Effector memory CD8-positive, alpha-beta T cell (primary cell): ENCODE measurements at regions not wholly inside any gene's neighbourhood (a gene's known extent, or its start where the extent isn't known, plus 50 kb on each side); places are given as distances from the start of the nearest gene placed in this dataset.

ENCODE experiments used
- ATAC-seq: fragments of 150-1000 bp; cut with Tn5 transposase; replicated peaks from 2 replicates; pipeline ENCODE4 v1.10.0; 2021; ENCODE audit warnings: mild to moderate bottlenecking, moderate library complexity
- DNase-seq, 3 experiments: peaks; one replicate each; pipeline ENCODE4 v3.0.0; 2021
- H3K27ac Mint-ChIP-seq, 2 donors: one replicate each; pipeline ENCODE4 v1.8.0; 2022; ENCODE audit warnings: mild to moderate bottlenecking in 2 of 2, mixed read lengths in 2 of 2, moderate library complexity in 2 of 2
- H3K27me3 Mint-ChIP-seq, 2 donors: one replicate each; pipeline ENCODE4 v1.8.0; 2022; ENCODE audit warnings: mixed read lengths in 2 of 2
- H3K36me3 Mint-ChIP-seq: one replicate; pipeline ENCODE4 v1.8.0; 2022; ENCODE audit warnings: mild to moderate bottlenecking, moderate library complexity, mixed read lengths; ENCODE audit not compliant: insufficient read depth
- H3K4me1 Mint-ChIP-seq, 2 donors: one replicate each; pipeline ENCODE4 v1.8.0; 2022; ENCODE audit warnings: low read depth in 2 of 2, mixed read lengths in 2 of 2
- H3K4me3 Mint-ChIP-seq, 2 donors: one replicate each; pipeline ENCODE4 v1.8.0; 2022; ENCODE audit warnings: mild to moderate bottlenecking in 2 of 2, mixed read lengths in 2 of 2, moderate library complexity in 2 of 2
- H3K9me3 Mint-ChIP-seq, 2 donors: one replicate each; pipeline ENCODE4 v1.8.0; 2022; ENCODE audit warnings: mixed read lengths in 2 of 2

DNA sequence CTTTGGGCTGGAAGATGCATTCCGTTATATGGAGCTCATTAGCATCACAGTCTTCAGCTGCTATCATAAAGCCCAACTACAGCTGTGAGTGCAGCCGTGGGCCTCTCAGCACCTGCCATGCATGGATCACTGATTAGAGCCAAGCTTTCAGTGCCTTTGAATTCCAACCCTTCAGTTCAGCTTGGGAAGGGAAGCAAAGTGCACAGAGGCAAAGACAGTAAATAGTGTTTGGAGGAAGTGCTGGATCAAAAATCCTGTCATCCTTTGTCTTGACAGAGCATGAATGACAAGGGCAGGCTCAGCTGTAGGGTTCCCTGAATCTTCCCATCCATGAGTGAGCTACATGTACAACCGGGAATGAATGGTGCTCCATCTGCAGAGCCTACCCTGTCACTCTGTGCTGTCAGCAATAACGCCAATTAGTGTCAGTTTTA lies 153.7 kb downstream of the DNAJB9 start:
- no peak overlapping the region for H3K4me3 Mint-ChIP-seq
- H3K4me1 Mint-ChIP-seq, result no peaks in the 10 kb centered on the region
- H3K9me3 Mint-ChIP-seq, result peaks cover 0 to 2% of the 10 kb centered on the region in 2 donors
- DNase-seq (no peak), ATAC-seq (no peak)
- no peaks in the 10 kb centered on the region for H3K36me3 Mint-ChIP-seq
- H3K27me3 Mint-ChIP-seq, result no peaks in the 10 kb centered on the region
- no peak overlapping the region for H3K27ac Mint-ChIP-seq

DNA sequence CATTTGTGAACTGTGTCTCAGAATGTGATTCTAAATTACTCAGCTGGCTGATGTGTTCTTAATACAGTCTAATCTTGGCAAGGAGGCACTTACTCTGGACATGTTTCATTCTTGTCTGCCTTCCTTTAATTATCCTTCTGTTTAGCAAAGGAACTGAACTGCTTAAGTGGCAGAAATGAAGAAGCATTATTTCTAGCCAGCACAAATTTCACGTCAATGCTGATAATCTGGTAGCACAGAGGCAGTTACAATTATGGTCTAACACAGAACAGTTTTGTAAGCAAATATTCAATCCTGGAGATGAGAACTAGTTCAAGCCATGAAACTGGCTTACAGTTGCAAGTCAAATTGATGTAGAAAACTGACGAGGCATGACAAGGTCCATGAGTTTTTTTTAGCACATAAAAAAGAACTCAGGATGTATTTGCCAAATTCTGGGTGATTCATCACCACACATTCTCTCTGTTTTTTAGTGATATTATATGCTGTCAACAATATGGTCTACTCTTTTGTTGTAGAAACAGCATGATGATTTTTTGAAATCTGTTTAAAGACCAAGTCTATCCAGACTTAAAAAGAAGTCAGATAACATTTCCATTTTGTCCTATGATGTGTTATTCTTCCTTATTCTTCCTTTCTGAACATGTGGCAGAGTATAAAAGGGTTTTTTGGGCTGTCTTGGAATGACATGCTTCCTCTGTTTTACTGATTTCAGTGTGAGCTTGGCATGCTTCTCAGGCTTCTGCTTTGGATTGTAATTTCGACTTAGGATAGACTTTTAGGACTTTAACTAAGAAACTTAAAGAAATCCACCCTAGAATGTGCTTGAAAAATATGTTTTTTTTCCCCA lies 154.8 kb downstream of the DNAJB9 start:
- Mint-ChIP-seq H3K27me3 (no peaks in the 10 kb centered on the region), H3K4me1 (no peaks in the 10 kb centered on the region), H3K4me3 (no peak overlapping the region), H3K27ac (no peak overlapping the region), H3K36me3 (no peaks in the 10 kb centered on the region), H3K9me3 (peaks cover 0 to 2% of the 10 kb centered on the region in 2 donors)
- ATAC-seq (no peak), DNase-seq (no peak)

DNA sequence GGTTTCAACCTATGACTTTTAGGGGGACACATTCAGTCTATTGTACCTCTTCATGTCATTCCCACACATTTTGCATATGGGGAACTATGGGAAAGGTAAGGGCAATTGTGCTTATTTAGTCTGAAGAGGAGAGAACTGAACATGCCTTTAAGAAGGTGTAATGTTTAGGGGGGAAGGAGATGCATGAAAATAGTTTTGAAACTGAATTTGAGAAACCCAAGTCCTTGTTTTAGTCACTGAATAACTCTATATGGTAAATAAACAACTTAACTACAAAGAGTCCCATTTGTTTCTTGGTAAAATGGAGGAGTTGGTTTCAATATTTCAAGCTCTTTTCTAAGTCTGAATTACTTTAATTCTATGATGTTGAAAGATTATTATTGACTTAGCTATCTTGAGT lies 166.1 kb downstream of the DNAJB9 start:
- DNase-seq, result no peak
- Mint-ChIP-seq H3K27ac (no peak overlapping the region), H3K4me3 (no peak overlapping the region), H3K36me3 (no peaks in the 10 kb centered on the region), H3K4me1 (no peaks in the 10 kb centered on the region), H3K27me3 (no peaks in the 10 kb centered on the region), H3K9me3 (peaks cover 0 to 6% of the 10 kb centered on the region in 2 donors)
- no peak for ATAC-seq

DNA sequence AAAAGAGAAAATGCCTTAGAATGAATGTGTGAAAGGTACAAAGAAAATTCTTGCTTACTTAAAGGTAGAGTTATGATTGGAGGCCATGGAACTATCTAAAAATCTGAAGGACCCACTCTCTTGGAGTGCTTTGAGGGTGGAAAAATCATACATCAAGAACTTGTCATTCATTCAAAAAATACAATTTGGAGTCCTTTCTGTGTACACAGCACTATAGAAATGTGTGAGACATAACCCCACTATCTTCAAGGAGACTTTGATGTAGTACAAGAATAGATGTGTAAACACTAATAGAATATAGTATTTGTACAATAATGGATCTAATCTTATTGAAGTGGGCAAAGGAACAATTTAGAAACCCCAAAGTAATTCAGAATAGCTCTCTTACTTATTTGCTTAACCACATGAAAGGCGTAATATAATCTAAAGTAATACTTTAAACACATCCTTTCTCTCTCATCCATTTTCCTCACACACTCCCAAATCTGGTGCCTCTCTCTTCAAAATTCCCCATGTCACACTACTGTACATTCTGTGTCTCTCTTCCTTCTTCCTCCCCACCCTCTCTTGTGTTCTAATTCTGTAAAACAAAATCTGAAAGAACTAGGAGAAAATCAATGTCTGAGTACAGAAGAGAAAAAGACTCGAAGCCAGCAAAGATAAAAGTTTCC lies 166.7 kb downstream of the DNAJB9 start:
- H3K9me3 Mint-ChIP-seq, result peaks cover 0 to 6% of the 10 kb centered on the region in 2 donors
- H3K4me3 Mint-ChIP-seq, result no peak overlapping the region
- DNase-seq (no peak), ATAC-seq (no peak)
- H3K27ac Mint-ChIP-seq, result no peak overlapping the region
- no peaks in the 10 kb centered on the region for H3K4me1 Mint-ChIP-seq
- H3K27me3 Mint-ChIP-seq, result no peaks in the 10 kb centered on the region
- H3K36me3 Mint-ChIP-seq, result no peaks in the 10 kb centered on the region

DNA sequence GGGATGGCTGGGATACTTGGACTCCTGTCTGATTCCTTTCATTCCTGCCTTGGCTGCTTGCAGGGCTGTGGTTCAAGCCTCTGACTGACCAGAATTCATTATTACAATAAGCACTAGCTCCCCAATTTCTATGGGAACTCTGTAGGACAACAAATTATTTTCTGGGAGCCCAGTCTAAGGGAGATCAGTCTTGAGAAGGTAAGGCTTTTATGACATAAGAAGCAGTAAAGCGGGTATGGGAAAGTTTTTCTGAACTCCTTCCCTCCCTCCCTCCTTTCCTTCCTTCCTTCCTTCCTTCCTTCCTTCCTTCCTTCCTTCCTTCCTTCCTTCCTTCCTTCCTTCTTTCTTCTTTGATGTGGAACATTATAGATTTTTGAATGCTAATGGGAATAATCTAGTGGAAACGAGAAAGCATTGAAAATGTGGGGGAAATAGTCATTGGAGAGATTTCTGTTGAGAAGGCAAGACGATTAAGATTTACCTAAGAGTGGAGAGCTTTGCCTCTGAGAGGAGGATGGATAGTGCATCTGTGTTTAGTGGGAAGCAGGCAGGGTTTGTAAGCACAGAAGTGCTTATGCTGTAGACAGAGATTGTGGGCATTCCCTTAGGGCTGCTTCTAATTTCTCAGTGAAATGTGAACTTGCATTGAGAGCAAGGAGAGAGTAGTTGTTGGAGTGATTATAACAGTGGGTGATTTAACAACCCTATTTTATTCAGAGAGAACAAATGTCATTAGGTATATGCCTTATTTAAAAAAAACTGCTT lies 201.5 kb downstream of the DNAJB9 start:
- Mint-ChIP-seq H3K9me3 (peaks cover 0 to 2% of the 10 kb centered on the region in 2 donors), H3K4me3 (no peak overlapping the region), H3K27ac (no peak overlapping the region), H3K27me3 (no peaks in the 10 kb centered on the region), H3K36me3 (no peaks in the 10 kb centered on the region), H3K4me1 (no peaks in the 10 kb centered on the region)
- ATAC-seq (no peak), DNase-seq (no peak)

DNA sequence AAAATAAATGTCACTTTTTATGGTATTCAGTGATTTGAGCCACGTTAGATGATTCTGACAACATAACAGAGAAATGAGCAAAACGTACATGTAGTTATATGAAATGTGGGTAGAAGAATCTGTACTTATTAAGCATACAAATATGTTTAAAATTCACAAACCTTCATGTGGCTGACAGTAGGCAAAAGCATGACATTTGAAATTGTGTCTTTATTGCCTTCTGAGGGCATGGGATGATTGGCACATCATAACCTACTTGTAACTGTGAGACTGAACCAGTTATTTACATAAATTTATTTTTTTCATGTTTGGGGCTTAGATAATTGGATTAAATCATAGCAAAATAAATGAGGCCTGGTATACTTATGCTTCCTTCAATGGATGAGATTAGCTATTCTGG lies 202.2 kb downstream of the DNAJB9 start:
- Mint-ChIP-seq H3K4me1 (no peaks in the 10 kb centered on the region), H3K36me3 (no peaks in the 10 kb centered on the region), H3K27ac (no peak overlapping the region), H3K27me3 (no peaks in the 10 kb centered on the region), H3K9me3 (peaks cover 0 to 2% of the 10 kb centered on the region in 2 donors), H3K4me3 (no peak overlapping the region)
- ATAC-seq (no peak), DNase-seq (no peak)

DNA sequence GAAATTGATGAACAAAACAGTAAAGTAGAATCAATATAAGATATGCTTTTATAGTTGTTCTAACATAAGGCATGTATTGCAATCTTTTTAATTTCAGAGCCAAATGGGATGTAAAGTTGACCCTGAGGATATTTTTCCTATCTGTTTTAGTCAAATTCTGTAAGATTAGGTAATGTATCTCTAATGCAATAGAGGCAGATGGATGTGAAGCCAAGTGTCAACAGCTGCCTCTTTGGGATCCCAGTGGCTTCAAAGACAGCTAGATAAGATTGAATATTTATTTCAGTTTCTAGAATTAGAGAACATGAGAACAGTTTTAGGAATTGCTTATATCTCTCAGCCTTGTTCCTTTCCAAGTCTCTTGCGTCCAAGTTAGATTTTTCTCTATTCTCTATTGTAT lies 208.3 kb downstream of the DNAJB9 start:
- no peaks in the 10 kb centered on the region for H3K36me3 Mint-ChIP-seq
- peaks cover 0 to 2% of the 10 kb centered on the region in 2 donors for H3K9me3 Mint-ChIP-seq
- H3K4me1 Mint-ChIP-seq, result no peaks in the 10 kb centered on the region
- H3K27ac Mint-ChIP-seq, result no peak overlapping the region
- ATAC-seq, result no peak
- H3K4me3 Mint-ChIP-seq, result no peak overlapping the region
- H3K27me3 Mint-ChIP-seq, result no peaks in the 10 kb centered on the region
- DNase-seq, result no peak

DNA sequence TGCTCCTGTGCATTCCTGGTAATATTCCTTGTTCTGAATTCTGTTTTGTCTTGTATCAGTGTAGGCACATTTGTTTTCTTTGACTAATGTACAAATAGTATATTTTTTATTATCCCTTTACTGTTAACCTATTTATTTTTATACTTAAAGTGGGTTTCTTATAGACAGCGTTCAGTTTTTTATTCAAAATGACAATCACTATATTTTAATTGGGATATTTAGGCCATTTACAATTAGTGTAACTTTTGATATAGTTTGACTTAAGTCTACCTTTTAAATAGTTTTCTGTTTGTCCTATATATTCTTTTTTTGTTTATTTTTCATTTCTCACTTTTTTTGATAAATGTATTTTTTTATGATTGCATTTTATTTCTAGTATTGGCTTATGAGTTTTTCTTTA lies 219.8 kb downstream of the DNAJB9 start:
- Mint-ChIP-seq H3K27ac (no peak overlapping the region), H3K4me3 (no peak overlapping the region), H3K36me3 (no peaks in the 10 kb centered on the region), H3K9me3 (peaks cover 0 to 22% of the 10 kb centered on the region in 2 donors), H3K27me3 (no peaks in the 10 kb centered on the region), H3K4me1 (no peaks in the 10 kb centered on the region)
- no peak for ATAC-seq
- DNase-seq, result no peak

DNA sequence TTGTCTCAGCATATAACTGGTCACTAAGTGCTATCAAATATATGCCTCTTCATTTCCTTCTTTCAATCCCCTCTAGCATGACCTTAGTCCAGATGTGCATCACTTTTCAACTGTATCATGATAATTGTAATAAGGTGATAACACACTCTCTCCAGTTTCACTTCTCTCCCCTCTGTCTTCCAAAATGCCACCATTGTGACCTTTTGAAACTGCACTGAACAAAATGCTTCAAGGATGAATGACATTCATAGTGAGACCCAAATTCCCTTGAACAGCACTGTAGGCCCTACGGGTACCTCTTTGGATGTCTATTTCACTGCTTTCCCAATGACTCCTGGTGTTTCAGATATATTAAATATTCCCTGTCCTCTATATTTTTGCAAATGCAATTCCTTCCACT lies 224.8 kb downstream of the DNAJB9 start:
- DNase-seq (no peak), ATAC-seq (no peak)
- H3K4me3 Mint-ChIP-seq, result no peak overlapping the region
- H3K27me3 Mint-ChIP-seq, result no peaks in the 10 kb centered on the region
- H3K9me3 Mint-ChIP-seq, result peaks cover 5 to 21% of the 10 kb centered on the region in 2 donors
- no peaks in the 10 kb centered on the region for H3K36me3 Mint-ChIP-seq
- no peaks in the 10 kb centered on the region for H3K4me1 Mint-ChIP-seq
- H3K27ac Mint-ChIP-seq, result no peak overlapping the region

DNA sequence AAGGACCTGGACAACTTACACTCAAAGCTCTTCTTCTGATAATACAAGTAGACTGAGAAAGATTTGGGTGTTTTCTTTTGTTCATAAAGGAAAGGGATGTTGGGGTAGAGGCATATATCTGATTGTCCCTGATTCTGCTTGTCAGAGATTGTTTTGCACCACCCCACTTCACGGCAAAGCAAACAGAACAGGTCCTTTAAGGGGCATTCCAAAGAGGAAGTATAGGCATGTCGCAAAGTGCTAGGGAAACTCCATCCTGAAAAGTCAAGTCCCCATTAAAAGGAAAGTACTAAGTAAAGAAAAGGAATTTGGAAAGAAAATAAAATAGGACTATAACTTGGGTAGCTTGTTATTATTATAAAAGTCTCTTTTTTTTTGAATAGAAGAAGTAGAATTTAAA lies 233.0 kb downstream of the DNAJB9 start:
- H3K4me1 Mint-ChIP-seq, result no peaks in the 10 kb centered on the region
- no peaks in the 10 kb centered on the region for H3K27me3 Mint-ChIP-seq
- ATAC-seq (no peak), DNase-seq (no peak)
- H3K4me3 Mint-ChIP-seq, result no peak overlapping the region
- no peak overlapping the region for H3K27ac Mint-ChIP-seq
- H3K9me3 Mint-ChIP-seq, result peaks cover 5 to 21% of the 10 kb centered on the region in 2 donors
- H3K36me3 Mint-ChIP-seq, result no peaks in the 10 kb centered on the region

DNA sequence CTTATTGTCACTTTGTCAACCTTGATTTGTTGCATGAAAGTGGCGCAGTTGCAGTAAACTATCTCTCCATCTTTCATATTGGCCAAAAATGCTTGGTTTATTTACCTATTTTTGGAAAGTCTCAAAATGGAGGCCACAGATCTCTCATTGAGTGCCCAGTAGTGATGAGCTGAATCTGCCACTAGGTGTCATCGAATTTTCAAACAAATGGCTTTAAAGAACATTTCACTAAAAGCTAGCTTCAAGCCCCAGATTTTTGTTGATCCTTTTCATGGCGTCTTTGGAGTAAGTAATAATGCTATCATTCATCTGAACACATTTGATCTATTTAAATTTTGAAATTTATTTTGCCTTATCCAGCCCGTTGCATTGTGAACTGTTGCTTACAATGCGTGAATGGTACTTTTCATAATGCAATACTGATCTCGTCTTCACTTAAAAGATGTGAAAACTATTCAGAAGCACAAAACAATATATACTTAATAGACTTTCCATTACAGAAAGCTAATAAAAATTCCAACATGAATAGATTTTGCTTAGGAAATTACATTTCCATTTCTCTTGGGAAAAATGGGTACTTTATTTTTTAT lies 236.2 kb downstream of the DNAJB9 start:
- Mint-ChIP-seq H3K4me3 (no peak overlapping the region), H3K9me3 (peaks cover 0 to 2% of the 10 kb centered on the region in 2 donors), H3K27me3 (no peaks in the 10 kb centered on the region), H3K36me3 (no peaks in the 10 kb centered on the region), H3K27ac (no peak overlapping the region), H3K4me1 (no peaks in the 10 kb centered on the region)
- DNase-seq (no peak), ATAC-seq (no peak)

DNA sequence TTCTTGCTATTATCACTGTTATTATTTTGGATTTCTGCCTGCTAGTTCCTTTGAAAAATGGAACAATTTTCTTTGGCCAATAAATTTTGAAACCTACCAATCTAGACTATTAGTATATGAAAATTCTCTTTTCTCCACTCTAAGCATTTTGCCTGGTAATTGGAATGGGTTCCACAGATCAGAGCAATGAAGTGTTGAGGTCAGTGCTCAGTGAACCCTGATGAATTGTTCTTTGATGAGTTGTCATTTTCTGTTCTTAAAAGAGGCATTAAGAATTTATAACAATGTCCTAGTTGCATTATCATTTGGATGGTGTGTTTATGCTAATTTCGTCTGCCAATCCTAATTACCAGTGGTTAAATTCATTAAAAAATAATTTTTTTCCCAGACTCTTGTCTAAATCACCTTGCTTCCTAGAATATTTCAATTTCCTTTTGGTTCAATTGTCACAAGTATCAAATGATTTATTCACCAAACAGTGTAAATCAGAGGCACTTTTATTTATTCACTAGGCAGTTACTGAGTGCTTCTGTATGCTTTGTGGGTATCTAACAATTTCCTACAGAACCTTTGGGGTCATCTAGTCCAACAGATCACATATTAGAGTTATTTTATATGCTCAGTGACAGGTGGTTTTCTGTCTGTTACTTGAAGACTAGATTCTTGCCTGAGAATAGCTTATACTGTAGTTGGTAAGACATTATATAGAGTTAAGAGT lies 239.0 kb downstream of the DNAJB9 start:
- peaks cover 0 to 4% of the 10 kb centered on the region in 2 donors for H3K9me3 Mint-ChIP-seq
- no peak for DNase-seq
- H3K27ac Mint-ChIP-seq, result no peak overlapping the region
- H3K36me3 Mint-ChIP-seq, result no peaks in the 10 kb centered on the region
- no peaks in the 10 kb centered on the region for H3K27me3 Mint-ChIP-seq
- no peak overlapping the region for H3K4me3 Mint-ChIP-seq
- no peak for ATAC-seq
- no peaks in the 10 kb centered on the region for H3K4me1 Mint-ChIP-seq

DNA sequence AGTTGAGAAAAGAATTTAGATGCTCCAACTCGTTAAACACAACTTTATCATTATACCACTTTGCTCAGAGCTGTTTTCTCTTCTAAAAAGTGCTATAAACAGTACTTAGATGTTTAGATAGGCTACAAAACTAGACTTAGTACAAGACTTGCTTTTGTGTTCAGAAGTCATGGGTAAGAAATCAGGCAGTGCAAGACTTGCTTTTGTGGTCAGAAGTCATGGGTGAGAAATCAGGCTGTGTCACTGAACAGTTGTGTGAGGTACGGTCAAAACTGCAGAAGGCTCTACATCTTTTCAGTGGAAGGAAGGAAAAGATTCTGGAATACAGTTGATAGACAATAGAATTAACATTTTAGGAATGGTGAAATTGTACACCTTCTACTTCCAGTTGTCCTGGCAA lies 239.7 kb downstream of the DNAJB9 start:
- H3K9me3 Mint-ChIP-seq, result peaks cover 0 to 4% of the 10 kb centered on the region in 2 donors
- H3K27me3 Mint-ChIP-seq, result no peaks in the 10 kb centered on the region
- no peaks in the 10 kb centered on the region for H3K36me3 Mint-ChIP-seq
- DNase-seq (no peak), ATAC-seq (no peak)
- H3K27ac Mint-ChIP-seq, result no peak overlapping the region
- no peak overlapping the region for H3K4me3 Mint-ChIP-seq
- no peaks in the 10 kb centered on the region for H3K4me1 Mint-ChIP-seq
